AG09309 (cell line): ENCODE measurements at regions not wholly inside any gene's neighbourhood (a gene's known extent, or its start where the extent isn't known, plus 50 kb on each side); places are given as distances from the start of the nearest gene placed in this dataset.

ENCODE experiments used
- DNase-seq: peaks from one replicate; pipeline ENCODE4 v3.0.0-alpha.2; 2010; ENCODE audit warnings: low read depth
- H3K4me3 ChIP-seq: 2 replicates; pipeline ENCODE4 v1.5.1; 2011; ENCODE audit warnings: mild to moderate bottlenecking, low read depth, low read length, moderate library complexity; ENCODE audit not compliant: control insufficient read depth
- TF ChIP-seq, protein P1 (sequence below): IDR thresholded peaks from 2 replicates; pipeline ENCODE4 v1.5.1; 2011; ENCODE audit warnings: mild to moderate bottlenecking, low read depth, low read length, inconsistent platforms; ENCODE audit not compliant: insufficient read depth, control insufficient read depth; ENCODE audit errors: missing control alignments

DNA sequence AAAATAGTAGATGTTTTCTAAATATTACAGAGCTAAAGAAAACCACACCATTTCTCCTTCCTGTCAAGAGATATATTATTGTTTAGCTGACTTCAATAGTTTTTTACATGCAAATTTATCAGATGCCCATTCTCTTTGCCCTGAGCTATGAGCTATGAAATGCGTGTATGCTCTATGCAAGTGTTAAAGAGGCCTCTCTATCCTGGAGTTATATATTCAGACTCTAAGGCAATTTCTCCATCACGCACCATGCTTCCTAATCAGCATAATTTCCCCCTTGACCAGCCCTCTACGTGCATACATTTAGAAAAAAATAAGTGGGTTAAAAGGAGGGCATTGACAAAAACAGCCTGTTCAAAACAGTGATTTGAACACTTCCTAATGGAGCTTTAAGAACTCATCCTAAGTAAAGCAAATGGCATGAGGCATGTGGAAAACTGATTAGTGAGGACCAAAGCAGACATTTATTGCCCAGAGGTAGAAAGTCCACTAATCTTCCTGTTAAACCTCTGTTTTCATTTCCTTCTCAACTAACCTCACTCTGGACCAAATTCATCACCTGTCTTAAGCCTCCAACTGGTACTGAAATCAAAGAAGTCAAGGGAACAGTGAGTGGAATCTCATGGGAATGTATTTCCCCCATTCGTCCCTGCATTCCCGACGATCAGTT lies 565.8 kb upstream of the PKN2 start:
- TF ChIP-seq, protein P1, sequence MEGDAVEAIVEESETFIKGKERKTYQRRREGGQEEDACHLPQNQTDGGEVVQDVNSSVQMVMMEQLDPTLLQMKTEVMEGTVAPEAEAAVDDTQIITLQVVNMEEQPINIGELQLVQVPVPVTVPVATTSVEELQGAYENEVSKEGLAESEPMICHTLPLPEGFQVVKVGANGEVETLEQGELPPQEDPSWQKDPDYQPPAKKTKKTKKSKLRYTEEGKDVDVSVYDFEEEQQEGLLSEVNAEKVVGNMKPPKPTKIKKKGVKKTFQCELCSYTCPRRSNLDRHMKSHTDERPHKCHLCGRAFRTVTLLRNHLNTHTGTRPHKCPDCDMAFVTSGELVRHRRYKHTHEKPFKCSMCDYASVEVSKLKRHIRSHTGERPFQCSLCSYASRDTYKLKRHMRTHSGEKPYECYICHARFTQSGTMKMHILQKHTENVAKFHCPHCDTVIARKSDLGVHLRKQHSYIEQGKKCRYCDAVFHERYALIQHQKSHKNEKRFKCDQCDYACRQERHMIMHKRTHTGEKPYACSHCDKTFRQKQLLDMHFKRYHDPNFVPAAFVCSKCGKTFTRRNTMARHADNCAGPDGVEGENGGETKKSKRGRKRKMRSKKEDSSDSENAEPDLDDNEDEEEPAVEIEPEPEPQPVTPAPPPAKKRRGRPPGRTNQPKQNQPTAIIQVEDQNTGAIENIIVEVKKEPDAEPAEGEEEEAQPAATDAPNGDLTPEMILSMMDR: no peak
- DNase-seq: no peak
- H3K4me3 ChIP-seq: no peak overlapping the region

DNA sequence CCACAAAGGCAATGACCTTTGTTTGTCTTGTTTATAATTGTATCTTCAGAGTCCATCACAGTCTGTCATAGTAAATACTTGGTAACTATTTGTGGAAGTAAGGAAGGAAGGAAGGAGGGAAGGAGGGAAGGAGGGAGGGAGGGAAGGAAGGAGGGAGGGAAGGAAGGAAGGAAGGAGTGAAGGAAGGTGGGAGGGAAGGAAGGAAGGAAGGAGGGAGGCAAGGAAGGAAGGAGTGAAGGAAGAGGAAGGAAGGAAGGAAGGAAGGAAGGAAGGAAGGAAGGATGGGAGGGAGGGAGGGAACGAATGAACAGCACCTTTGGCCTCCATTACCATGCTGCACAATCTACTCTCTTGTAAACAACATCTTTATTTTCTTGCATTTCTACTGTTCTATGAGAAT lies 559.5 kb upstream of the PKN2 start:
- no peak for DNase-seq
- H3K4me3 ChIP-seq: no peak overlapping the region
- TF ChIP-seq, protein P1: no peak

DNA sequence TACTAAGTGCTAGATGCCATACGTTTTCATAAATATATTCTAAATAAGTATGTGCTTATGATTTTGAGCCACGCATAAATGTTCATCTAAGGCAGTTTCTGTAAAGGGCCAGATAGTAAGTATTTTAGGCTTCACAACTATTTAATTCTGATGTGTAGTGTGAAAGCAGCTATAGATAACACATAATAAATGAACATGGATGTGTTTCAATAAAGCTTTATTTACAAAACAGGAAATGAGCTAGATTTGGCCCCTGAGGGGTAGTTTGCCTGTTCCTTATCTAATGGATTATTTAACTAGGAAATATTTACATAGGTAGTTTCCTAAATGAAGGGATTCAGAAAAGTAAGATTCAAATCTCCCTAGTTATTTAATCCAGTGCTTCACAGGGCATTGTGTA lies 557.6 kb upstream of the PKN2 start:
- TF ChIP-seq, protein P1: no peak
- DNase-seq: no peak
- H3K4me3 ChIP-seq: no peak overlapping the region

DNA sequence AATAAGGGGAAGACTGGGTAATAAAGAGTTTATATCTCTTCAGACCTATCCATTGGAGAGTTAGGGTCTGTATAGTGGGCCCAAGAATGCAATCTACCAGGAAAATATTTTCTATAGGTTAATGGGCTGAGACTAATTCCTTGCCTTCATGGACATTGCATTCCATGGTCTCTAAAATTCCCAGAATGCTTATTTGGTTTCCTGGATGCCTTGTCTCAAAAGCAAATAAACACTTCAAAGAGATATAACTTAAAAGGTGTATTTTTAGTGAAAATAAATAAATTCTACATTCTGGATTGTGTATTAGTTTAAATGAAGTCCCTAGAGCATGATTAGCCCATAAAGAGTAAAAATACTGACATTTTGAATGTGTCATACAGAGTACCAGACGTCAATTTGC lies 550.1 kb upstream of the PKN2 start:
- no peak overlapping the region for H3K4me3 ChIP-seq
- TF ChIP-seq, protein P1: no peak
- no peak for DNase-seq

DNA sequence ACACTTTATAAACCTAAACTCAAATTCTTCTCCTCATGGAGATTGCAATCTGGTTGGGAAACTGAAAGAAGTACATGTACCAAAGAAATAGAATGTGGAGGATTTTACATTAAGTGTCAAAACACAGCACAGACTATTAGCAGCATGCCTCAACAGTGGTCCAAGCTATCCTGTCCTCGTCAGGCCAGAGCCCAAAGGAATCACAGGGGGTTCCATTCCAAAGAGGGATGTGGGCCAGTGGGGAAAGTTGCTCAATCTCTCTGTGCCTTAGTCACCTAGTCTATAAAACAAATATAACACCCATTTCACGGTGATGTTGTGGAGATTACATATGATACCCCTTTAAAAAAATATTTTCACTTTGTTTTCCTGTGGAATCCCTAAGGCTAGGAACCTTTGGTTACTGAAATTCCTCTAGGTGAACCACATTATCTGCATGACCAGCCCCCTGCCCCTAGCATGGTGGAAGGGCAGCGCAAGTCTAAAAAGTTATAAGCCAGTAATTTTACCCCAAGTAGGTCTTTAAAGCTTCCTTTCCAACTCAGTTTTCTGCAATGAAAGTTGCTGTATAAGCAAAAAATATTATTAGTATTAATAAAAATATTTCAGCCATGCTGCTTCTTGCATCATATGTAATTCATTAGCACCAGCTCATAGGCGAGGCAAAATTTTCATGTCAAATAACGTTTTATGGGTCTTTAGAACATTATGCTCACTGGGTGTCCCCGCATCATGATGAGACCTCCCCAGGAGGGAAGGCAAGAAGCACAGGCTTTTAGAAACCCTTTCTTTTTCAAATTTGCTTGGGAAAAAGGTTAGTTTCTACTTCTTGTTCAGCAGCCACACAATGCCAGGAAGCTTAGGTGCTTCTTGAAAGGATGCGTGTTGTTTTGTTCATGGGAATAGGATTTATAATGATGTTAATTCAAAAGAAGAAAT lies 548.8 kb upstream of the PKN2 start:
- H3K4me3 ChIP-seq: no peak overlapping the region
- TF ChIP-seq, protein P1: no peak

DNA sequence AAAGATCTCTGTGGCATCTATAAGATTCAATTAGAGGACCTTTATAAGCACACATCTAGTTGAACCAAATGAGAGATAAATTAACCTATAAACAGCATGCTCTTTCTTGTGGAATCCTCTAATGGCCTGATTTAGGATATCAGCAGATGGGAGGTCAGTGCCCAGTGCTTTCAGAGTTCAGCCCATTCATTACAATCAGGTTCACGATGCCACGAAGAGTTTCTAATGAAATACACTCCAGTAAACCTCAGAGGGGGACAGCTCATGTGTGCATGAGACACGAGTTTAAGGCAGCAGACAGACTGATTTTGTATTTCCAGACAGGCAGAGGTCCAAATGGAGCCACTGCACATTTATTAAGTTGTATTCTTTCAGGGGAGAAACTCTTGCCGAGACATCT lies 544.4 kb upstream of the PKN2 start:
- no peak for DNase-seq
- TF ChIP-seq, protein P1: no peak
- H3K4me3 ChIP-seq: no peak overlapping the region

More for the DNA sequence above, 548.8 kb upstream of the PKN2 start:
- no peak for DNase-seq
